NCI-H226 (cell line): ENCODE measurements at regions not wholly inside any gene's neighbourhood (a gene's known extent, or its start where the extent isn't known, plus 50 kb on each side); places are given as distances from the start of the nearest gene placed in this dataset.

Experiments
- DNase-seq: peaks from one replicate; pipeline ENCODE4 v3.0.0-alpha.2; 2015

GRCh38 chr2:215765729-215766360, 247.5 kb downstream of the MREG start:
- DNase-seq = no peak

DNA sequence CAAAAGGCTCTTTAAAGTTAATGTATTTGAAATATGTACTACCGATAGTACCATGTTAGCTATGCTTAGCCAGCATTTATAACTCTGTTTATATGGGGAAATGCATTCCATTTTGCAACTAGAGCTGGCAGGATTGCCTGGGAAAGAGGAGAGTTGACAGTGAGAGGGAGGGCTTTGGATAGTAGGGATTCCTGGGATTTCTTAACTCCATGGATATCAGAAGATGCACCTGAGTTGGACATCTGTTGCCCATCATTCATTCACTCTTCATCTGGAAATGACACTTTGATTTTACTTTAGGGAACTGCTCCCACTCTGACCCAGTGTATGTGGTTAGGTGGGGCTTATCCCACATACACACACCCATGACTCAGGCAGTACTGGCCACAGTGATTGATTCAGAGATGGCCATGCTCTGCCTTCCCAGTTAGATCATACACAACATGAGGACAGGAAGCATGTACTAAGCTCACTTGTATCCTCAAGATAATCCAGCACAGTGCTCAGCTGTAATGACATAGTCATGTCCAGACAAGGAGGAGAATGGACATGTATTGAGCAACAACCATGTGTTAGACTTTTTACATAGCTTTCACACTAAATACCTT, 248.8 kb downstream of the MREG start:
- peak; percentile 9 for DNase-seq

GRCh38 chr2:215760557-215760956, 252.8 kb downstream of the MREG start:
- DNase-seq = no peak

DNA sequence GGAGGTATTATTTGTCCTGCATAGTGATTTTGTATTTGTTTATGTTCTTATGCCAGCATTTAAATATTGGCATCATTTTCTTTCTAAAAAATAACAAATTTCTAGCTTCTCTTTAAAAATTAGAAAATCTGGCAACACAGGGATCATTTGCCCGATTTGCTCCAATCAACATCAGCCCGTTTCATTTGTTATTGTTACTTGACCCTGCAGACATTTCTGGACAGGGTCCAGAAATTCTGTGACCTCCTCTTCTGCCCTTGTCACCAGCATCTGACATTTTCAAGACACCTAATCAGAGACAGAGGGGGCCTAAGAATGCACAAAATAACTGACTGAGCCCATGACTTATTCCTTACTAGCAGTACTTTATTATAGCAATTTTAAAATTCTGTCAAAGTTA, 253.3 kb downstream of the MREG start:
- DNase-seq = no peak

DNA sequence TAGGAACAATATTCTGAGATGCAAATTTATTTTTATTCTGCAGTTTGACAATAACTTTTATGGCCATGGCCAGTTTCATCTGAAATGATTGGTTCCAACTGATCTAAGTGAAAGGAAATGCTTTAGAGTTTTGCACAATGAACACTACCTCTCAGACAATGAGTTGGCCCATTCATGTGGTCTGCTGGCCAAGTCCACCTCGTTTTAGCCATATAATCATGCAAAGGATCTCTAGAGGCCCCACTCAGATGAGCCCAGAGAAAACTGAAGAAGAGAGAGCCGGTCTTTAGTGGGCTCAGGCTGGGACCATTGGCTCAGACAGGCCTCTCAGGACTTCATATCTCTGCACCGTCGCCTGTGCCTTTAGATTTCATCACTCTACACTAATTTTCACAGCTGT, 254.7 kb downstream of the MREG start:
- DNase-seq = no peak

GRCh38 chr2:215756346-215756730, 257.0 kb downstream of the MREG start:
- no peak for DNase-seq

- no peak for DNase-seq
These were observed 257.6 kb downstream of the MREG start for GRCh38 chr2:215755641-215756345.

GRCh38 chr2:215754546-215754945, 258.8 kb downstream of the MREG start:
- no peak for DNase-seq

GRCh38 chr2:215753808-215754207, 259.5 kb downstream of the MREG start:
- DNase-seq = no peak

- DNase-seq = no peak
These were observed 260.4 kb downstream of the MREG start for GRCh38 chr2:215752991-215753390.

DNA sequence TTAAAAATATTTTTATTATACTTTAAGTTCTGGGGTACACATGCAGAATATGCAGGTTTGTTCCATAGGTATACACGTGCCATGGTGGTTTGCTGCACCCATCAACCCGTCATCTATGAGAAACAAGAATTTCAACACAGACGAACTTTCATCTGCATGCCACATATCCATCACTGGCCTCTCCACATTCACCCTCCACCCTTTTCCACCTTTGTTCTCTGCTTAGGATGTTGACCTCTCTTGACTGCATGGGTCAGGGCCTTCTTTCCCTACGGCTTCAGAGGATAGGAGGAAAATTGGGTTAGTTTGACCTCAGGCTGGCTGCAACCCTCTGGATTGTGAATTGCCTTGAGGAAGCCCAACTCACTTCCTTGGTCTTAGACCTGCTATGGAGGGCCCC, 260.9 kb downstream of the MREG start:
- DNase-seq = no peak

- DNase-seq = no peak
These were observed 261.5 kb downstream of the MREG start for GRCh38 chr2:215751911-215752272.

- no peak for DNase-seq
These were observed 262.0 kb downstream of the MREG start for GRCh38 chr2:215751200-215751910.

GRCh38 chr2:215750763-215751162, 262.6 kb downstream of the MREG start:
- no peak for DNase-seq

- no peak for DNase-seq
These were observed 264.0 kb downstream of the MREG start for GRCh38 chr2:215749092-215749957.

GRCh38 chr2:215748446-215748845, 264.9 kb downstream of the MREG start:
- no peak for DNase-seq

GRCh38 chr2:215746887-215747615, 266.3 kb downstream of the MREG start:
- no peak for DNase-seq

- DNase-seq = no peak
These were observed 267.0 kb downstream of the MREG start for GRCh38 chr2:215746226-215746886.

GRCh38 chr2:215745331-215745730, 268.0 kb downstream of the MREG start:
- DNase-seq = no peak

GRCh38 chr2:215744514-215744913, 268.8 kb downstream of the MREG start:
- no peak for DNase-seq

DNA sequence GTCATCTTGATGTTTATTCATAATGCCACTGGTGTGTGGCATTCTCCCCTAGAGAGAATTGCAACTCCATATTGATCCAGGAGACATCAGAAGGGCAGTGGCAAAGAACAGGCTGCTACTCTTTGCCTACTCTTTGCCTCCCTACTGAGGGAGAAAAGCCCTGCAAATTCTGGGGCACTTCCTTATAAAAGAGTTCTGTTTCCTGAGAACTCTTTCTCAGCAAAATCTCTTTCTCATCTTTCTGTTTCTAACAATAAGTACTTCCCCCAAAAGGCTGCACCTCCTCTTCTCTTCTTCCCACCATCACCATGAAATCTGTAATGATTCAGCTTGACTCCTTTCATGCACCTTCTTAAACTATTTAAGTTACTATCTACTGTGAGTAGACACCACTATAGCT, 270.3 kb downstream of the MREG start:
- no peak for DNase-seq

DNA sequence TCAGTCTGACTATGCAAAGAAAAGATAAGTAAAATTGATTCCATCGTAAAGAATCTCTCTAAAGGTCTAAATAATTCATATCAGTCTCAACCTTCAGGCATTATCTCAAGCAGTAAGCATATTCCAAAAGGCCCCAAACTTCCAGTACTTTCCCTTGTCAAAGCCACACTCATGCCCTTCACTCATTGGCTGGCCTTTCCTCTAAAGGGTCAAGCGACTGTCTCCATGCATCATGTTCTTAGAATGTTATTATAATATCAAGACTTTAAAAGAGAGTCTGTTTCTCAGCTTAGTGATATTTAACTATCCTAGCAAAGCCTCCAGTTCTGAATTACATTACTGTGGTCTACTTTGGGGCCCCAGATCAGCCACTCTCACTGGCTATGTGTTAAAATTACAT, 271.3 kb downstream of the MREG start:
- no peak for DNase-seq
